EL (cell line): ENCODE measurements at regions not wholly inside any gene's neighbourhood (a gene's known extent, or its start where the extent isn't known, plus 50 kb on each side); places are given as distances from the start of the nearest gene placed in this dataset.

Source experiments
- DNase-seq: peaks from one replicate; pipeline ENCODE4 v3.0.0-alpha.2; 2016

DNA sequence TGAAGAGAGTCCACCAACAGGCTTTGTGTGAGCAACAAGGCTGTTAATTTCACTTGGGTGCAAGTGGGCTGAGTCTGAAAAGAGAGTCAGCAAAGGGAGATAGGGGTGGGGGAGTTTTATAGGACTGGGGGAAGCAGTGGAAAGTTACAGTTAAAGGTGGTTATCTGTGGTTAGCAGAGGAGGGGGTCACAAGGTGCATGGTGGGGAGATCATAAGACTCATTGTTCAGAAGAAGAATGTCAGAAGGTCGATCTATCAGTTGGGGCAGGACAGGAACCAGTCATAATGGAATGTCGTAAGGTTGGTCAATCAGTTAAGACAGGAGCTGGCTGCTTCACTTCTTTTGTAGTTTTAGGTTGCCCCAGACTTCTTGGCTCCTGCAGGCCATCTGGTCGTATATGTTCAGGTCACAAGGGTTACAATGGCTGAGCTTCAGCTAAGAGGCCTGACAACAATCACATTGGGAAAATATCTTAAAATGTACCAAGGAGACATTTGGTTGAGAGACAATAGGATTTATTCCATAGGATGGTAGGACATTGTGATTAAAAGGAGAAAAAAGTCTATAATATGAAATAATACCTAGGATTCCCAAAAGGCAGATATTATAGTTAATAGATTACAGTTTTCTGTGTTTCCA lies 356.4 kb downstream of the ANKRD7 start:
- no peak for DNase-seq

DNA sequence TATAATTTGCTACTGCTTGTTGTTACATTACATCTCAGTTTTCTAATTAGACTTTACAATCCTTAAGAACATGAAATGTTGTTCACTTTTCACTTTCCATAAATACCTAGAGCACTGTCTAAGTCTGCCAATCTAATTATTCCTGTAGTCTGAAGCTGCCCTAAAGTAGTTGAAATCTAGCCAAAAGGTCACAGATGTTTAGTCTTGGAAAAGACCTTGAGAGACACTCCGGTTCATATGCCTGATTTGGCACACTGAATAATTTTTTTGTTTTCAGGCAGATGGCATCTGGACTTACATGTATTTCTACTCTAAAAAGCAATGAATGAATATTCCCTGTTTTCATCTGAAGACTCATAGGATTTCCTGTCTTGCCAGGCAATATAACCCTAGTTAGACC lies 359.1 kb downstream of the ANKRD7 start:
- DNase-seq, result no peak

DNA sequence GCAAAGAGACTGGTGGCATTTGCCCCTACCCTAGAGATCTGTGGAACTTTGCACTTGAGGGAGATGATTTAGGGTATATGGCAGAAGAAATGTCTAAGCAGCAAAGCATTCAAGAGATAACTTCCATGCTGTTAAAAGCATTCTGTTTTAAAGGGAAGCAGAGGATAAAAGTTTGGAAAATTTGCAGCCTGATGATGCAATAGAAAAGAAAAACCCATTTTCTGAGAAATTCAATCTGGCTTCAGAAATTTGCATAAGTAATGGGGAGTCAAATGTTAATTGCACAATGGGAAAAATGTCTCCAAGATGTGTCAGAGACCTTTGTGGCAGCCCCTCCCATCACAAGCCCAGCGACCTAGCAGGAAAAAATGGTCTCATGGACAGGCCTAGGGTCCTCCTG lies 361.7 kb downstream of the ANKRD7 start:
- DNase-seq, result no peak

DNA sequence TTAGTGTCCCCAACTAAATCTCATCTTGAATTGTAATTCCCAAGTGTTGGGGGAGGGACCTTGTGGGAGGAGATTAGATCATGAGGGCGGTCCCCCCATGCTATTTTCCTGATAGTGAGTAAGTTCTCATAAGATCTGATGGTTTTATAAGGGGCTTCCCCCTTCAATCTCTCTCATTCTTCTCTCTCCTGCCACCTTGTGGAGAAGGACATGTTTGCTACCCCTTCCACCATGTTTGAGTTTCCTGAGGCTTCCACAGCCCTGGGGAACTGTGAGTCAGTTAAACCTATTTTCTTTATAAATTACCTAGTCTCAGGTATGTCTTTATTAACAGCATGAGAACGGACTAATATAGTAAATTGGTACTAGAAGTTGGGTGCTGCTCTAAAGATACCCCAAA lies 365.6 kb downstream of the ANKRD7 start:
- no peak for DNase-seq

DNA sequence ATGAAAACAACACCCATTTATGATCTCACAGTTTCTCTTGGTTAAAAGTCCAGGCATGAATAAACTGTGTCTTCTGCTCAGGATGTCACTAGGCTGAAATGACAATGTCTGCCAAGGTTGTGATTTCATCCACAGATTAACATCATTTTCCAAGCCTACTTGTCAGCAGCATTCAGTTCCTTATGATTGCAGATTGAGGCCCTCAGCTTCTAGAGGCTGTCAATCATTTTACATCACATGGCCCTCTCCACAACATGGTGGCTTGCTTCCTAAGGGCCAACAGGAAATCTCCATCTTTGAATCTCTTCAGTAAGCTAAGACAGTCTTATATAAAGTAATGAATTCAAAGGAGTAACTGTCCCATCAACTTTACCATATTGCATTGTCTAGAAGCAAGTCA lies 377.6 kb downstream of the ANKRD7 start:
- no peak for DNase-seq

DNA sequence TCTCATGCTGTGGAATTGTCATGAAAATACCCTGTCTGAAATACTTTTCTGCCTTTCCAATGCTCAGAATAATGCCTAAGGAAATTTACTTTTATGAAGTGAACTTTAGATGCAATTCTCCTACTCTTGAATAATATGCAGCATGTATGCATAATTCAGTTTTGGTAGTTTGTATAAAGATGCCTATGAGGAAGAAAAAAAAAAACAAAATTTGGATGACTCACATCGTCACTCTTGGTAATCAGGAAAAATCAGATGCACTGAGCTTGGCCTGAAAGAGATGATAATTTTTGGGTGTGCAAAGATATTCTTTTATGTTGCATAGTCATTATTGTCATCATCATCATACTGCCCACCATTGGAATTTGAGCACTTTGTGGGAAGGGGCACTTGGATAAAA lies 382.1 kb downstream of the ANKRD7 start:
- no peak for DNase-seq

DNA sequence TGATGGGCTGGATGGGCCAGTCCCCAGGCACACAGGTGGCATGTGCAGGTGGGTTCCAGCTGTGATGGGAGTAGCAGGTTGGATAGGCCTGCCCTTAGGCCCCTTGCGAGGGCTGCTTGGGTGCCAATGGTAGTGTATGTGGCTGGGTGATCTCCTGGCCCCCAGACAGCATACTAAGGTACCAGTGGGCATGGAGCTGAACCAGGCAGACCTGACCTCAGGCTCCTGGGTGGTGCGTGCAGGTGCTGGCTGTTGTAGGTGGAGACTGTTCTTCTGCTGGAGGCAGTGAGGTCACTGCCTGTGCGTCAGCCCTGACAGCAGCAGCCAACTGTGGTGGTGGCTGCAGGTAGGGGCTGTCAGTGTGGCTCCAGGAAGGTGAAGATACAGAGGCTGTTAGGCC lies 384.7 kb downstream of the ANKRD7 start:
- no peak for DNase-seq

DNA sequence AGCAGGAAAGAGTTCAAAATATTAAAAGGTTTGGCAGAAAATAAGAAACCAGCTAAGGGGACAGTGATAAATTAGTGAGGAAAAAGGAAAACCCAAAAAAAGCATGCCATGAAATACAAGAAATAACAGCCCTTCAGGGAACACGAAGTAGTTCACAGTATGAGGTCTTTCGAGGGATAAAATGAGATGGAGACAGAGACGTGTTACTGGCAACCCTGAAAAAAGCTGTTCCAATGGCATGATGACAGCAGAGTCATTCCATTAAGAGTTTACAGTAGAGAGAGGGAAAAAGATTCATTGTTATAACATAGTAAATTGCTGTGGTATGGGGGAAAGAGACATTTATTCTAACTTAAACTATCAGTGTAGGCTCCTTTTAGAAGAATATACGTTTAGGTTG lies 391.2 kb downstream of the ANKRD7 start:
- no peak for DNase-seq

DNA sequence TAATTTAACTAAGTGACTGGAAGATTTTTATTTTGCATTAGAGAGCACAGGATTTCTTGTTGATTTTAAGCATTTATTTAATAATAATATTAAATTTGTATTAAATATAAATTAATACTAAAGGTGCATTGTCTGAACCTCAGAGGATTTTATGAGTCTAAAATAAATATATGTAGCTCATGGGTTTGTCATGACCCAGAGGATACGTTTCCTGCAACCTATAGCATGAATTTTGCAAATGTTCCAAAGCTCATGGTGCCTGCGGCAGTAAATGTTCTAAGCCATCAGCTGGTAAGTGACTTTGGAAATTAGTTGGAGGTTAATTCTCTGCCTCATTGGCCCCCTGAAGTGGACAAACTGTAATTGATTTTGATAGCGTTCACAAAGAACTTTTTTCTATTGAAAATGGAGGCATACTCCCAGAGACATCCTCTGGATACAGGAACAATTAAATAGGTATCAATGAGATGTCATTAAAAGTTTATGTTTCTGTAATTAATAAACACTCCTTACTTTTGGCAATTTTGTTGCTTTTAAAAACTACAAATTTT lies 397.4 kb downstream of the ANKRD7 start:
- no peak for DNase-seq

DNA sequence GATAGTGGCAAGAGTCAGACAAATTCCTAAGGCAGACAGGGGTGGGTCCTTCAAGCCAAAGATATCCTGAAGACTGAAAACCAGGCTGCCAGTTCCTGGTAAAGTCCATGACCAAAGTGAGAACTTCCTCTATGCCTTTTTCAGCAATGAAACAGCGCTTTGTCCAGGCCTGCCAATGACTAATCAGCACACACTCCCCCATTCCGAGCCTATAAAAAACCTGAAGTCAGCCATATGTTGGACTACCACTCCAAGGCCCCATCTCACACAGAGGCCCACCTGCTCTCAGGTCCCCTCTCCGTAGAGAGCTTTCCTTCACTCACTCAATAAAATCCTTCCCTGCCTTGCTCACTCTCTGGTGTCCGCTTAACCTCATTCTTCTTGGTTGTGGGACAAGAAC lies 402.2 kb downstream of the ANKRD7 start:
- DNase-seq, result no peak

DNA sequence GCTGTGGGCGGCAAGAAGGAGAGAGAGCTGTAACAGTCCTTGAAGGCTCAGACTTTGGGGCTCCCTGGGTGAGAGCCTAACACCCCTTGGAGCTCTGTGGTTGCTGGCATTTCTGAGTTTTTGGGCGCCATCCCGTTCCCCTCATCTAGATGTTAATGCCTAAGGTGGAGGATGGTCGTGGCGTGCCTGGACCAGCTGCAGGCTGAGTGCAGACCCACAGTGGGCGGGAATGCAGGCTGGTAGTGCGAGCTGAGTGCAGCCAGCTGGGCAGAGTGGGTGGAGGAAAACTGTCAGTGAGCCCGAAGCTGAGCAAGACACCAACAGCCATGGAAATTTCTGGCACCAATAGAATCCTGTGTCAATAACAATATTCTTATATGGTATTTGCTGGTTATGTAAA lies 403.0 kb downstream of the ANKRD7 start:
- DNase-seq, result no peak

DNA sequence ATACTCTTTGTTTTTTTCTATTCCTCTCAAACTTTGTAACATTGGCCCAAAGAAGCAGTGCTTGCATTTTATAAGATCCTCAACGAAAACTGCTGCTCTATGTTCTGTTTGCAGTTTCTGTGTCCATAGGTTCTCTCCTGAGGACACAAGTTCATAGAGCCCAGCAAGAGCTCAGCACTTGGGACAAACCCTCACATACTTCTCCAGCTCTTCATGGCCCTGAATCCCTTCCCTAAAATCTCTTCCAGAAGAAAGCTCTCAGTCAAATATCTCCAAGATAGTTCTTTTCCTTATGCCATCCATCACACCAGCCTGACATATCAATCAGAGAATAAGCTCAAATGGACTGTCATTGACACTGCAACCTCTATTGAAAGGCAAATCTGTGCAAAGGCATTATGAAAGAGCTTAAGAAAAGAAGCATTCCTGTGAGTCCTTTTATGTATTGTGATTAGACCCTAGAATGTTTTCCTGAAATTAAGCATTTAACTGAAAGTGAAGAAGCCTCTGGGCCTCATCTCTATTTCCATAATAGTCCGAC lies 405.5 kb downstream of the ANKRD7 start:
- DNase-seq, result no peak

DNA sequence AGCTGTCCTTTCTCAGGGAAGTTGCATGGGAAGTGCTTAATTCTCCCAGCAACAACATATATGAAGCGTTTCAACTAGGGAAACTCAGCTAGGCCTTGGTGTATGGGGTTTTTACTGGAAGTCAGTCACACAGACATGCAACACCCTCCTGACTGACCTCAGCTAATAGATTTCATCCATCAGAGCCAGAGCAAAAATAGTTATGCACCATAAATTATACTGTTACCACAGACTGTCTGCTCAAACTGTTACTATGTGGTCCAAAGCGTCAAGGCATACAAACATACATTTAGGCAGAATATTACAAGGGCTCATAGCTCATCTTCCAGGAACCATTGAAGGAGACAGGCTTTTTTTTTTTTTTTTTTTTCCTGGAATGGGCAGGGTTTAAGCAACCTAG lies 417.9 kb downstream of the ANKRD7 start:
- no peak for DNase-seq

DNA sequence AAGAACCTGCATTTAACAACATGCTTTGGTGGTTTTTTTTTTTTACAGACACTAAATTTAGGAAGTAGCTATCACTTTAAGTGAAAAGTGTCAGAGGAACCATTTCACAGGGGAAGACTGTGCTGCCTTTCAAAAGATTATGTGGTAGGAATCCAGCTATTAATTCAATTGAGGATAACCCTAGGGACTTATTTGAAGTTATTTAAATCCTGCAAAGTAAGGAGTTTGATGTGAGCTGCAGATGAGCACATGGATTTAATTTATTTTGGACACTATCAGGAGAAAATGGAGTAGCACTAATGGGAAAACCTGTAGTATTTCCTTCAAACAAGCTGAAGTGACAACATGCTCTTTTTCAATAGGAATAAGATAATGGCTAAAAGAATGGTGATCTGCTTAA lies 419.8 kb downstream of the ANKRD7 start:
- no peak for DNase-seq

DNA sequence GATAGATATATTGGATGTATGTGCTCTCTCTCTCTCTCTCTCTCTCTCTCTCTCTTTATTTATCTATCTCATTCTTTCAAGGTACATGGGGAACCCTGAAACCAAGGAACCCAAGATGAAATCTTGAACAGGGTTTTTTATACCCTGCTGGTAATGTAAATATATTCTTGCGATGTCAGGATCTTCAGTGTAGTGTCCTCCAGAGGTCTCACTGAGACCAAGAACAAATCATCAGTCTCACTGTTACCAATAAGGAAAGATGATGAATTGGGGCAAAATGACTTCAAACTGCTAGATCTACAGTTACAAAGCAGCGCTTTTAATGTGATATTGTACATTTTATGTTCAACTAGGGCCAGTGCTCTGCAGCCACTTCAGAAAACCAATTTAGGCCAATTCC lies 423.5 kb downstream of the ANKRD7 start:
- no peak for DNase-seq

DNA sequence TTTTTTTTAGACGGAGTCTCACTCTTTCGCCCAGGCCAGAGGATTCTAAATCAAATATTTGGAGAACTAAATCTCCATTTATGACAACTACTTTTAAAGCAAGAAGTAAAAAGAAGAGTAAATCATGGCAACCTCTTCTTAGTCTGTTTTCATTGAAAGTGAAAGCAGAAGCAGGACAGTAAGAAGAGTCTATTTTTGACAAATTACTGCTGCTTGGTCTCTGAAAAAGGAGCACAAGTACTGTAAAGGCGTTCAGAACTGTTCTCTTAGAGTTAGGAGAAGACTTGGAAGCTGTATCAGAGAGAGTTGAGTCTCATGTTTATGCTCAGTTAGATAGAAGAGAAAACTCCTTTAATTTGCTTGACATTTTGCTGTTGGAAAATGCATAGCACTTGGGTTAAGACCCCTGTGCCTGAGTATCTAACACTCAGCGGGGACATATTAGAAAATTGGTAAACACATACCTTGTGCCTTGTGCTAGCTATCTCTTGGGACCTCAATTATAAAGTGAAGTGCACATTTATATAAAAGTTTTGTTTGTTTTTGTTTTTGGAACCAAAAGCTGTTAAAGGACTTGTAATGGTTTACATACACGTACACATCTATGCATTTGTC lies 433.0 kb downstream of the ANKRD7 start:
- DNase-seq, result no peak

DNA sequence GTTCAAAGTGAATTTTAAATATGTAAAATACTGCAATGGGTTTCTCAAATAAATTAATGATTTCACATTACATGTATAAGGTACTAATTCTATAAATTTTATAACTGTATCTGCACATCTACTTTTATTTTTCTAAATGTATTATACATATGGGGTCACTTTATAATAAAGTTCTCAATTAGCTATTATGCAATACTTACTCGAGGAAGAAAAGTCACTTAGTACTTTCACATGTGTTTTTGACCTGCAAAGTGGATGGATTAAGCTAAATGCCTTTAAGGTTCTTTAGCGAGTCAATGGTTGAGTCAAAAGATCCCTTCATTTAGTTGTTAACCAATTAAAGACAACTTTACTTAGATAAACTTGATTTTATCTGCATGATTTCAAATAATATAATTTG lies 437.8 kb downstream of the ANKRD7 start:
- DNase-seq, result no peak

DNA sequence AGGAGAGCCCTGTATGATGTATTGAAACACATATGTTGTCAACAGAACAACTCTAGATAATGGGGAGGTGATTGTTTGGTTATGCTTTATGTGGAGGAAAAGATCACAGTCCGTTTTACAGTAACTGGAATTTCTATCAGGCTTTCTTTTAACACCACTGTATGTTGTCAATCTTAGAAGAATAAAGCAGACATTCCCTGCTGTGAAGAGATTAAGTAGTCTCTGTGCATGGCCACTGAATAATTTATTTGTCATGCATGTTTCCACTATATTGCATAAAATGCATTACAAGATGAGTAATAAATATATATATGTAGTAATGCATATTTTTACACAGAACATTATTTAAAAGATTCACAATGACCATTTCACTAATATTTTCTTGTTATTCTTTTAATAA lies 440.0 kb downstream of the ANKRD7 start:
- DNase-seq, result no peak

DNA sequence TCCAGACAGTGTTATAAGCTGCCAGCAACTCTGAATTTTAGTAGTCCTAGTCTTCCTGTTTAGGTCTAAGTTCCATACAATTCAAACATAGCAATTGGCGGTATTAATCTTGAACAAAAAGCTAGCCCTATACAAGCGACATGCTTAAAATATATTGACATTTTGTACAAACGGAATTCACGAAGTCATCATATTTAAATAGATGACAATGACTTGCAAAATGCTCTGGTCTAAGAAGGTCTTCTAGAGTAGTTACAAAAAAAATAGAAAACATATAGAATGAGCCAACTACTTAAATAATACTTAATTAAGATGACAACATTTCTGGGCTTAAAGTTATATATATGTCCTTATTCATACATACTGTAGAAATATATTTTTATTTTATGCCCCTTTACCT lies 446.6 kb downstream of the ANKRD7 start:
- DNase-seq, result no peak

DNA sequence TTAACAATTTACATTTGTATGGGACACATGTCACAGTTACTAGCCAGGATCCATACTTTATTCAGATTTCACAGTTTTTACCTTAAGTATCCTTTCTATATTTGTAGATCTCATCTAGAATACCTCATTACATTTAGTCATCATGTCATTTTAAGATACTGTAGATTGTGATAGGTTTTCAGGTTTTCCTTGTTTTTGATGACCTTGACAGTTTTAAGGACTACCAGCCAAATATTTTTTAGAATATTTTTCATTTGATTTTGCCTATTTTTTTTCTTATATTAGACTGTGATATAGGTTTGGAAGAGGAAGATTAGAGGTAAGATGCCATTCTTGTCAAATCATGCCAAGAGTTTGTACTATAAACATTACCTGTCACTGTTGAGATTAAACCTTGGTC lies 460.3 kb downstream of the ANKRD7 start:
- DNase-seq, result no peak

DNA sequence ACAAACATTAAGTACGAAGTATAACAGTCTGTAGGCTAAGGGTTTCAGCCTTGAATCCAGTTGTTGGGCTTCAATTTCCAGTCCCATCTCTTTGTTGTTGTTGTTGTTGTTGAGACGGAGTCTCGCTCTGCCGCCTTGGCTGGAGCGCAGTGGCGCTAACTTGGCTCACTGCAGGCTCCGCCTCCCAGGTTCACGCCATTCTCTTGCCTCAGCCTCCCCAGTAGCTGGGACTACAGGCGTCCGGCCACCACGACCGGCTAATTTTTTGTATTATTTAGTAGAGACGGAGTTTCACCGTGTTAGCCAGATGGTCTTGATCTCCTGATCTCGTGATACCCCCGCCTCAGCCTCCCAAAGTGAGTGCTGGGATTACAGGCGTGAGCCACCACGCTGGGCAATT lies 464.9 kb downstream of the ANKRD7 start:
- no peak for DNase-seq

DNA sequence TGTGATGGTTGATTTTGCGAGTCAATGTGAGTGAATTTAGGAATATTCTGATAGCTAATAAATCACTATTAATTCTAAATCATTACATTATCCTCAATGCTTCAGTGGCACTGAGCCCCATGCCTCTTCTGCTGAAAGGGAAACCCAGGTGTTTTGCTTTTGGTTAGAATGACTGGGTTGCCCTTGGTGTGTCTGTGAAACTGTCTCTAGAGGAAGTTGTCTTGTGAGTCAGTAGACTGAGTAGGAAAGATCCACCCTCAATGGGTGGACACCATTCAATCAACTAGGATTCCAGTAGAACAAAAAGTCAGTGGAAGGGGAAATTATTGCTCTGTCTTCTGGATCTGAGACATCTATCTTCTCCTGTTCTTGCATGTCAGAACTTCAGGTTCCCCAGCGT lies 472.4 kb downstream of the ANKRD7 start:
- no peak for DNase-seq

DNA sequence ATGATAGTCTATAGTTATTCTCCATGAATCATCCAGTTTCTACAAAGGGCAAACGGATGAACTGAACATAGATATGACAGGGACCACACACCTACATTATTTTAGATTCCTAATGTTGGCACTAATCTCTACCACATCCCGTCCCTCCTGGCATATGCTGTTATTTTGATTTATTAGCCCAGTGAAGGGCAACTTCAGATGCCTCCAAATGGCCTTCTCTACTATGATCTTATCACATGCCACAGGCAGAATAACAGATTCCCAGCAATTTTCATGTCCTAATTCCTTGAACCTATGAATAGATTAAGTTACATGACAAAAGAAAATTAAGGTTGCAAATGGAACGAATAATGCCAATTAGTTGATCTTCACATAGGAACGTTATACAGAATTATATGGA lies 474.7 kb downstream of the ANKRD7 start:
- no peak for DNase-seq

DNA sequence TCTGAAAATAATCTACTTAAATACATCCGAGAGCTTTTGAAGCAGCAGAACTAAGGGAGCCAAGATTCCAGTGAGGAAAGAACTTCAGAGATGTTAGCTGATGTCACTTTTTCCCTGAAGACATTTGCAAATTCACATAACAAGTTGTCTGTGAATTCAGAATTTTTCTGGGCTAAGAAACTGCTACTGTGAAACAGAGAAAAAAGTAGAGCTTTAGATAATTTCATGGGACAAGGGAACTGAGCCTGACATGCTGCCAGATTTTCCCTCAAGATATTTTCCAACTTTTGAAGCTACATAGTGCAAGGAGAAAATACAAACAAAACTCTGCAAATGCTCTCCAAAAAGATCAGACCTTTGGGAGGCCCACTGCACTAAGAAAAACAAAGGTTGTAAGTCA lies 484.2 kb downstream of the ANKRD7 start:
- DNase-seq, result no peak

DNA sequence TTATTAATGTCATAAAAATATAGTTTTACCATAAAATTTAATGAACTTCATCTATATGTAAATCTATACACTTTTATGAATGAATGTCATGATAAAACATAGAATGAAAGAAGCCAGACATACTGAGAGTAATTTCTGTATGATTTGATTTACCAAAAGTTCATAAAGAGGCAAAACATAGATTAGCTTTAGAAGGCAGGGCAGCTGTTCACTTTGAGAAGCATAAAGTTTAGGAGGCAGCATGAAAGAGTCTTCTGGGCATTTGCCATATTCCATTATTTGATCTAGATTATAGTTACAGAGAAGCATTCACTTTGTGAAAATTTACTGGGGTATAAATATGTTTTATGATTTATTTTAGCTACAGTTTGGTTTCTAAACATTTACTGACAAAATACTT lies 487.2 kb downstream of the ANKRD7 start:
- DNase-seq, result no peak
